Activated CD4-positive, alpha-beta T cell treated with anti-CD3 and anti-CD28 coated beads, Interleukin-10, Interleukin-2, amounts not matched to agents 100 ng/mL and 50 ng/mL, durations not matched to agents 16 hours and 8 hours (primary cell): ENCODE measurements at regions not wholly inside any gene's neighbourhood (a gene's known extent, or its start where the extent isn't known, plus 50 kb on each side); places are given as distances from the start of the nearest gene placed in this dataset.
"Not testable (repeated sequence)": the region's sequence is repeated elsewhere in the genome, so short reads cannot be mapped to it uniquely, and the experiment has no call there.

Experiments used
- DNase-seq: peaks from one replicate; pipeline ENCODE4 v3.0.0-alpha.2; 2020

DNA sequence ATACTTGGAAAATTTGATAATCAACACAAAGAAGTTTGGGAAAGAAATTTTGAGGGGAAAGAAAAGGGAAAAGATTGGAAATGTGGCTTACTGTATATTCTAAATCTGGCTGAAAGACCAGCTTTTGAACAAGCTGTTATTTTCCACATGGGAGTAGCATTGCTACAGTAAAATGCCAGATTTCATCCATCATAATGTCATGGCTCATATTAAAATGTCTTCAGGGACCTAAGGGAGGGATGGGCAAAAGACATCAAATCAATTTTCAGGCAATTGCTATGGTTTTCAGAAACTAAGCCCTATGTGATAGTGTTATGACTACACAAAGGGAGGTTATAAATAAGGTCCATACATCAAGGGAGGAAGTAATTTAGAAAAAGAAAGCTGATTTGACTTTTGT is 1116.9 kb upstream of the CELF2 start:
- no peak for DNase-seq

DNA sequence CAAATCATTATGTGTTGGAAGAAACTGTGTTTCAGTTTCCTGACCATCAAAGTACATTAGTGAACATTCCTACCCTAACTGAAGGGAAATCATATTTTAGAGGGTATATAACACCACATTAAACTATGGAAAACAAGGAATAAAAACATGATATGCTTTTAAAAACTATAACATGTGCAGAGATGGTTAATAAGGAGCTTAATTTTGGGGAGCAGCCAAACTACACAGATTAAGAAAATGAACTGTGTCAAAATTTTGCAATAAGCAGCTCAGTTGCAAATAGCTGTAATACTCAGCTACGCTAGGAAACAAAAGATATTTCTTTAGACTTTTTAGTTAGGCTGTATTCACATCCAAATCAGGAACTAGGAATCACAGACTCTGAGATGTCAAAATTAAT is 1115.7 kb upstream of the CELF2 start:
- no peak for DNase-seq

DNA sequence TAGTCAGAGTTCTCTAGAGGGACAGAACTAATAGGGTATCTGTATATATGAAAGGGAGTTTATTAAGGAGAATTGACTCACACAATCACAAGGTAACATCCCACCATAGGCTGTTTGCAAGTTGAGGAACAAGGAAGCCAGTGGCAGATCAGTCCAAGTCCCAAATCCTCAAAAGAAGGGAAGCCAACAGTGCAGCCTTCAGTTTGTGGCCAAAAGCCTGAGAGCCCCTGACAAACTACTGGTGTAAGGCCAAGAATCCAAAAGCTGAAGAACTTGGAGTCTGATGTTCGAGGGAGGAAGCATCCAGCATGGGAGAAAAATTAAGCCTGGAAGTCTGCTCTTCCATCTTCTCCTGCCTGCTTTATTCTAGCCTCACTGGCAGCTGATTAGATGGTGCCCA is 1107.2 kb upstream of the CELF2 start:
- DNase-seq = no peak

DNA sequence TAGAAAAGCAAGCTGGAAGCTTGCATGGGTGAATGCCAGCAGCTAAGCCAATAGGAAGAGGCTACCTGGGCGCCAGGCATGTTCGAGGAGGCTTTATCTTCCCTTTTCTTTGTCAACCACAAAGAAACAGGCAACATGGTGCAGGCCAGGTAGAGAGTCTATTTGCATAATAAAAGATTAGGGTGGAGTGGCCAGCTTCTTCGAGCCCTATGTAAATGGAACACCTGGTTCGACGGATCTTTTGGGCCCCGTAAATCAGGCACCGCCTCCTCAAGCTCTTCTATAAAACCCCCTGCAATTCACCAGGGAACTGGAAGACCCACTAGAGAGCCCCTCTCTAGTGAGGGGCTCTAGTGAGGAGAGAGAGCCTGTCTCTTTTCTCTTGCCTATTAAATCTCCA is 1106.2 kb upstream of the CELF2 start:
- no peak for DNase-seq

DNA sequence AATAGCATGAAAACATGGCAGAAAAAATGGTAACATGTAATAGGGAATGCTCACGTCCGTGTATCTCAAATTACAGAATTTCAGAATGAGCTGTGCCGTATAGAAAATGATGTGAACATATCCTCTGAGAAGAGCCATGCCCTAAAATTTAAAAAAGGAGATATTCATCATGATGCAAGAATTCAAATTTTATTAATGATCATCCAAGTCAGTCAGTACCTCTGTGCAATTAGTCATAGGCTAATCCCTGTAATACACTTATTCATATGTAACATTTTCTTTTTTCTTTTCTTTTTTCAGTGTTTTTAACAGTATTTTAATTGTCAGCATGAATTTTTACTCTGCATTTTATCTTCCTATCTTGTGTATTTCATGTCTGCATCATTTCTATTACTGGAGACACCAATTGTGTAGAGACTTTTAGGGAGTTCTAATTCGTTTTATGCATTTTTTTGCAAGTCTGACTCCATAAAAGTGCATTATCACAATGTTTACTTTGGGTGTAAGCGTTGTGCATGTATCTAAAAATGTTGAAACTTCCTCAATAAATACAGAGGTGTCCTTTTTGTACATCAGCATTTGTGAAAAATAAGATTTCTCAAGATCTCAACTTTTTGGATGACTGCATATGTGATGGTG is 1103.7 kb upstream of the CELF2 start:
- DNase-seq = no peak

DNA sequence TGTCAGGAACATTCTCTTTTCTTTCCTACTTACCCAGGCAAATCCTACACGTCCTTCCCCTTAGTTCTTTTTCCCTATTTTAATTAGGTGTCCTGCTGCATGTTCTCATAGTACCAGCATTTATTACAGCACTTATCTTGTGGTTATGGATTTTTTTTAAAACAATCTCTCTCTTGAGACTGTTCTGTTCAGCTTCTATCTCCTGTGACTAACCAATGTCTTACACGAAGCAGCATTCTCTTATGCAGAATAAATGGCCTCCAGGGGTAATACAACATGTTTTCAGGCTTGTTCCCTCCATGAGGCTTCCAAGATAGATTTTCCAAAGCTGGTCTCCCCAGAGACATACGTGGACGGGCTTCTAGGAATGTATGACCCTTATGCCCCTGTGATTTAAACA is 1096.1 kb upstream of the CELF2 start:
- DNase-seq = no peak

DNA sequence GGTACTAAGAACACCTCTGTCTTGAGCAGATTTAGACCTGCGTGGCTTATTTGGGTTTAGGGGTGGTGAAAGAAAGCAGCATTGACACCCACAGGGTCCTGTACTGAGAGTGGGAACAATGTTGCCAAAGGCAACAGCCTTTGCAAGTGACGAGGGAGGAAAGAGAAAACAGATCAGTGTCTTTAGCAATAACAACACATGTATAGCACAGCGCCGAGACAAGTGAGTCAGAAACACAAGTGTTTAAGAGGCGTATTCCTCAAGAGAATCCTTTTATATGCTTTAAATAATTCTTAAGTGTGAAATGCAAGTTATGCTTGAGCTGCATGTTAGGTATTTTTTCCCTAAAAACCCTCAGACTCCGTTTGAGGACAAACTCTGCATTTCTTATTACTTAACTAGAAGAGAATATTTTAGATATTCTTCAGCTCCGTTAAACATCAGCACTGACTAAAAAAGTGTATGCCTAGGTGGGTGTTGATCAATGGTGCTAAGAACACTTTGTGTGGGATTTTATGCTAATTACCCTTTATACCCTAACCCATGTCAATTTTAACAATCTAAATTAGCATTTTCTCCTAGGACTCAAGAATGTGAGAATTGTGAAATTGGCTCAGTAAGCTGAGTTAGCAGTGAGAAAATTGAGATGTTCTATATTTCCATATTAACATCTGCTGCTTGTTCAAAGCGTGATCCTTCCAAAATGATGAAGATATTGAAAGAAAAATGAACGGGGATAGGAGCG is 1095.4 kb upstream of the CELF2 start:
- no peak for DNase-seq

DNA sequence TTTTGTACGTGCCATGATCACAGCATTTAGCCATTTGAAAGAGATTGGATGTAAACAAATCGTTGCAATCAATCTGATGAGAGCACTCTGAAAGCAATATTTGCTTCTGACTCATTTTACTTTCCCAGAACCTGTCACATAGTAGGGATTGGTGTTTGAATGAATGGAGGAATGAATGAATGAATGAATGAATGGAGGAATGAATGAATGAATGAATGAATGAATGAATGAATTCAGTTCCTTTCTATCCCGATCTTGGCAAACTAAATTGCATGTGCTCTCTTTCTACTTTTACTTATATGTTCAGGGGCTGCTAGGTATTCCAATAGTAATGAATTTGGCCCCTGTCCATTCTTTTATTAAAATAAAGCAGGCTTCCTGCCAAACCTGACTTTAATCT is 1091.7 kb upstream of the CELF2 start:
- no peak for DNase-seq

DNA sequence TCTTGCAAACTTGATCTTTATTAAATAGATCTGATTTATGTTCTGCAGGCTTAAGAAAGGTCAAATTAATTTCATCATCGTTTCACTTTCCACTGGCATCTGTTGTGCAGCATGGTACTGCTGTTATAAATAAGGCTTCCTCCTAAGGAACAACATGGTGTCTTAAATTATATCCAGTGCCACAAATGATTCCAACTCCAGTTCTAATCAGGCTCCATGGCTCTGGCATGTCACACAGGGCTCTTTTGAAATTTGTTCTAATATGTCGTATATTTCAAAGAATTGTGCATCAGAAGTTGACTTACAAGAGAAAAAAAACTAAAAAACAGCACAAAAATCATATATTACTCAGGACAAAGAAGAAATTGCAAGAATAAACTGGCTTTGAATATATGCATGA is 1090.8 kb upstream of the CELF2 start:
- DNase-seq = no peak

DNA sequence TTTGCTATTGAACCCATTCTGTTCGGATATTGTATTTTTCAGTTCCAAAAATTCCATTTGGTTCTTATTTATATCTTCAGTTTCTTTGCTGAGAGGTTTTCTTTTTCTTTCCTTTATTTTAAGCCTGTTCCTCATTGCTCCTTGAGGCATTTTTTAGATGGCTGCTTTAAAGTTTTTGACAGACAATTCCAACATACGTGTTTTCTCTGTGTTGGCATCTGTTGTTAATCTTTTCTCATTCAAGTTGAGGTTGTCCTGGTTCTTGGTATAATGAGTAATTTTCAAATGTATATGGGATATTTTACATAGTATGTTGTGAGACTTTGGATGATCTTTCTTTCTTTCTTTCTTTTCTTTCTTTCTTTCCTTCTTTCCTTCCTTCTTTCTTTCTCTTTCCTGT is 1078.0 kb upstream of the CELF2 start:
- DNase-seq = no peak

DNA sequence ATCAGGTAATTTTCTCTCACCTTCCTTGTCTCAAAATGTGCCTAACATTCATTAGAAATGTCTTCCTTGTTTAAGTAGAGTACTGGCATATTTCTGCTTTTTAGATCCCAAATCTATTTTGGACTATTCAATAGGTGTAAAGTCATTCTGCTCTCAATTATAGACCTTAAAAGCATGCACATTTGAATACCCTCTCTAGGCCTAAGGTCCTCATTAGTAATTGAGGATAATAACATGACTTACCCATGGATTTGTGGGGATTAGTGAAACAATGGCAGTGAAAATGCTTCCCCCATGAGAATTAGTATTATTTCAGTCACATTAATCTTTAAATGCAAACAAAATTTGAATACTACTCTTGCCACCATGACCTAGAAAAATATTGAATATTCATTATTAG is 1073.0 kb upstream of the CELF2 start:
- DNase-seq = no peak

DNA sequence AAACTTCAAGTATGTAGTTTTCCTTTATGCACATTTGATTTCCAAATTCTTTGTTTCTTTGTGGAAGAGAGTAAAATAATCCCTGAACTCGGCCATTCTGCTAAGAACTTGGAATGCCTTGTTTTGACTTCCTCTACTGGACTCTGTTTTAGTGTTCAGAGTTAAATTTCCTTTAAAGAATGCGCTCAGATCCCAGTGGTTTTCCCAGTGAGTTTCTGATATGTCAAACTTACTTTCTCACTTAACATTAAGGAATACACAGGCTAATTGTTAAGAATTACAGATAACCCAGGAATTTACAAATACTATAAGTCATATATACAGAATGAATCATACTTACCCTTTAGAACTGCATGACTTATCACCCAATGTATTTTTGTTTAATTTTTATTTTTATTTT is 1067.6 kb upstream of the CELF2 start:
- no peak for DNase-seq

DNA sequence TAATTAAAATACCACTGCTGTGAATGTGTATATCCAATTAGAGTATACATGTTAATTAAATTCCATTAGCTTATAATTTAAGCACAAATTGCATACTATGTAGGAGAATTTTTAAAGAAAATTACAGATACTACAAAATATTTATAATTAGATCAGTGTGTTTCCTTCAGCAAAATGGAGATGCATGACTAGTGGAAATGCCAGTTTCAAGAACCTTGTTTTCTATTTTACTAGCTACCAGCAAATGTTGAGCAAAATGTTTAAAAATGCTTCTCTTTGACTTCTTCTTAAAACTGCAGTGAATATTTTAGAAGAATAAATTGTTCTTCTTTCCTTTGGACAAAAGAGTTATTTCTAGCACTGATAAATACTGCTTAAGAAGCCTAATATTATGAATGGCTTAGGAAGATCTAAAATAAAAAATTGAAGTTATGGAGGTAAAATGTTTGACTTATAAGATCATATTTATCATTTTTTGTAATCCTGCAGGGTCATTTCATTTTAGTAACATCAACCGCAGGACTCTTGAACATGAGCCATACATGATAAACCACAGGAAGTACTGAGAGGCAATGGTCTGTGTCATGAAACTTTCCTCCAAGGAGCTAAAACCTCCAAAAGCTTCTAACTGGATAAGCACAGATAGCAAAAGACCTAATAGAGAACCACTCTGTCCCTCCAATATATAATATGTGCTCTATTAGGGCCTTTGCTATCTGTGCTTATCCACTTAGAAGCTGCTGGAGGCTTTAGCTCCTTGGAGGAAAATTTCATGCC is 1066.0 kb upstream of the CELF2 start:
- DNase-seq = no peak

DNA sequence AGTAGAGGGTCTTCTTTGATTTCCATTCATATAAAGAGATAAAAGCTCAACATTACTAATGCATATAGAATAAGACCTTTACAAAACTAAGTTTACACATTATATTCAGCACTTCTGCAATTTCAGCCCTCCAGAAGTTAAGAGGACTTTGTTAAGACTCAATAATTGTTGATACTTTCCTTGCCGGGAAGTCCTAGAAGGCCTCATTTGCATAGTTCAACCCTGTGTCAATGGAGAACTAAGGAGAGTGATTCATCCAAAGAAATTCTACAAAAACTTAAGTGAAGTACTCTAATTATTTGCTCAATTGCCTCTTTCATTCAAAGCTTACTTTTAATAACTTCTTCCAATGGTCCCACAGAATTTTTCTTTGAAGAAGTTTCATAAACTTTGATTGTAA is 1060.3 kb upstream of the CELF2 start:
- no peak for DNase-seq

DNA sequence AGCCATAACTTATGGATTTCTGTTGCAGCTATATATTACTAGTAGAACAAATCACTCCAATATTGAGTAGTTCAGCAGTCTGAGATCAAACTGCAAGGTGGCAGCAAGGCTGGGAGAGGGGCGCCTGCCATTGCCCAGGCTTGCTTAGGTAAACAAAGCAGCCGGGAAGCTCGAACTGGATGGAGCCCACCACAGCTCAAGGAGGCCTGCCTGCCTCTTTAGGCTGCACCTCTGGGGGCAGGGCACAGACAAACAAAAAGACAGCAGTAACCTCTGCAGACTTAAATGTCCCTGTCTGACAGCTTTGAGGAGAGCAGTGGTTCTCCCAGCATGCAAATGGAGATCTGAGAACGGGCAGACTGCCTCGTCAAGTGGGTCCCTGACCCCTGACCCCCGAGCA is 1059.8 kb upstream of the CELF2 start:
- not testable (repeated sequence) for DNase-seq

DNA sequence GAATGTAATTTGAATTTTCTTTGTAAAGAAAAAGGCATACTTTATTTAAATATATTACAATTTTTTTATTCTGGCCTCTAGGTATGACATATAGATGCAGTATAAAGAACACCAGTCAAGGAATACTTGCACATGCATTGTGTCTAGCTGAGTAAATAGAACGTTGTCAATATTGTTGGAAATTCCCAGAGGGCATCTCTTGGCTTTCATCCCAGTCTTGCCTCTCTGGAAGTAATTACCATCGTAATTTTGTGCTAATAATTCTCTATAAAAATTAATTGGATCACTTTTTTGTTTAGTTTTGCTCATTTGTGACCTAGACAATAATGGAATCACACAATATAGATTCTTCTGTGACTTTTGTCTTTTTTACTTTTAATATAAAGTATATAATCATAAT is 1052.3 kb upstream of the CELF2 start:
- DNase-seq = no peak

DNA sequence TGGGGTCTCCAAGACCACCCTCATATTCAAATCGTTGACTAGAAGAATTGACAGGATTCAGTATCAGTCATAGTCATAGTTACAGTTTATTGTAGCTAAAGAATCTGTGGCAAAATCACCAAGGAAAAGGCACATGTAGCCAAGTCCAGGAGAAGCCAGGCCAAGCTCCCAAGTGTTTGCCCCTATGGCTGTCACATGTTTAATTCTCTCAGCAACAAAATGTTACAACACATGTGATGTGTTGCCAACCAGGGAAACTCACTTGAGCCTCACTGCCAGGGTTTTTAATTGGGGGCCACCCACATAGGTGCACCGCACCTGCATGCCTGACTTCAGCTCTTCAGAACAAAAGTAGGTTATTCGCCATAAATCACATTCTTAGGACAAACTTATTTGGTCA is 1030.9 kb upstream of the CELF2 start:
- no peak for DNase-seq

DNA sequence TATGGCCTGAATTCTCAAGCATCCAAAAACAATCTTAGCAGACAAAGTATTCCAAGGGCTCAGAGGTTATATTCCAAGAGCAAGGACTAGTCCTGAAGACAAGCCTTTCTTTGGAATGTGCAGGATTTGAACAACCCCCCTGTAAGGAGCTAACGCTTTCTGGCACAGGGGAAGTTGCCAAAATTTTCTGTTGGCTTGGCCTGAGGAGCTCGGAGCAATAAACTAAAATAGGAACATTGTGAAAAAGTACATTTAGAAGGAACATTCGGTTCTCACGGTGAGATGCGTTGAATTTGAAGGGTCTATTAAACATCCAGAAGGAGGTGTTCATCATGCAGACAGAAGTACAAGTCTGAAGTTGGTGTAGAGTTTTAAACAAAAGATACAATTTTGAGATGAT is 1030.5 kb upstream of the CELF2 start:
- DNase-seq = no peak

DNA sequence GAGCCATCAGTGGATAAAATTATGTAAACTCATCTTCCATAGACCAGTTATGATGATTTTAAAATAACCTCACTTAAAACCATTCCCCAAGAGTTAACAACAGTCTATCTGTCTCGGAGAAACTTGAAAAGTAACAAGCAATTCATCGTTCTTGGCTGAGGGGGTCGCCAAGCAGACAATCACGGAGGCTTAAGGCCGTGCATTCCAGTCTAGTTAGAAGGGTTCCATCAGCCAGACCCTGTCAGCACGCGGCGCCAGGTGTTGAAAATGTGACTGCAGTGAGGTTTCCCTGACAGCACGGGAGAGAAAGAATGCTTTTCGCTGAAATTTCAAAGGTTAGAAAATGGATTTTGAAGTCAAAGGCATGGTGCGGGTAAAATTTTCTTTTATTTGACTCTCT is 1025.0 kb upstream of the CELF2 start:
- DNase-seq = no peak

DNA sequence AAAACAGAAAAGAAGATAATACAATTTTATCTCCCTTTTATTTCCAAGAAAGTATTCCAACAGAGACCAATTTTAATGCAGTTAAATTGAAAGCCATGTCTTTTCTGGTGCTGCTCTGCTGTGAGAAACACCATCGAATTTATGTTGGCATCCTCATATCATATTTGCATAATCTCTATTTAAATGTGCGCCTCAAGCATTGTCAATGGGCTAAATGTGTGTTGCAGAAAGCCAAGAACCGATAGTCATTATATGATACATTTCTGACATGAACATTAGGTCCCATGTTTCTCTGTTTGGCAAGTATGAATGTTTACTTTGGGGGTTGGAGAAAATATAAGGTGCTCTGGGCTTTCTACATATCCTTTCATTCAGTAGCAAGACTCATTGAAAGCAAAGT is 1023.5 kb upstream of the CELF2 start:
- DNase-seq = no peak

DNA sequence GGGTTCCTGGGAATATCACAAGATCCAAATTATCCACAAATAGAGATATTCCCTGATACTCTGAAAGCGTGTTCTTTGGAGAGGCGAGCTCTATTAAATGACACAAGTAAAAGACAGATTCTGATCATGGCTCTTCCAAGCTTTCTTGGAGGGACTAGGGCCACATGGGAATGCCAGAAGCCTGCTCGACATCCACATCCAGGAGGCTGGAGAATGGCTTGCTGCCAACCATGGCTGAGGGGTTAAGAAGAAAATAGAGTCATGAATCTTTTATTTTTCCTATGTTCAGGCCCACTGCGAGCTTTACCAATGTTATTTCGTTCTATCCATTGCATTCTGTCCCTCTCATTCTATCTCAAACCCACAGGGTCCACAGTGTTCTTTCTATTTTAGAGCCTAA is 1018.0 kb upstream of the CELF2 start:
- DNase-seq = no peak

DNA sequence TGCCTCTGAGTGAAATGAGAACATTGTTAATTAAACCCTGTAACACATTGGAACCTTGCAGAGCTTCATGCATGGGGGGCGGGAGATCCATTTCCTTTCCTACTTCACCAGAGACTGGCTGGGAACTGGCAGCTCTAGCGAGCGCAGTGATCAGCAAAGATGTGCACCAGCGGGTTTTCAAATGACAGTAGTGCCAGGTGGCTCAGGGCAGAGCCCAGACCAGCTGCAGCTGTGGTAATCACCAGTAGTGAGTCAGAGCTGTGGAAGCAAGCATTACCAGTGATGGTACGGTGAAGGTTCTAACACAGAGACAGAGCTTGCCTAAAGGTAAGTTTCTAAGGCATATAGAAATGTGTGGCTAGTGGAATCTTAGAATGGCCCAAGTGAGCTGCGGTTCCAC is 1009.7 kb upstream of the CELF2 start:
- no peak for DNase-seq

DNA sequence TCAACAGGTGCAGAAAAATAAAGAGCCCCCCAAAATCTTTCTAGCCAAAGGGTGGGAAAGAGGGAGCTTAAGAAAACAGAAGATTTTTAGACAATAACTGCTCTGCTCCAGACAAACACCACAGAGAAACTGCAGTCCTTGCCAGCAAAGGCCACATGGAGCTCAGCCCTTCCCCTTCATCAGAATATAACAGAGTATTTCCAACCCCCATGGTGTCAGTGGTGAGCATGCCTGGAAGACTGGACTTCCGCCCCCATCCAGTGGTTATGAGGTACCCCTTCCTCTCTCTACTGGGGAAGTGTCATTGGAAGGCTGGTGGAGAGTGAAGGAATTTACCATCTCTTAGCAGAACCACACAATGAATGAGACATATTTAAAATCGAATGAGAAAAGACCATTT is 1007.3 kb upstream of the CELF2 start:
- DNase-seq = no peak

DNA sequence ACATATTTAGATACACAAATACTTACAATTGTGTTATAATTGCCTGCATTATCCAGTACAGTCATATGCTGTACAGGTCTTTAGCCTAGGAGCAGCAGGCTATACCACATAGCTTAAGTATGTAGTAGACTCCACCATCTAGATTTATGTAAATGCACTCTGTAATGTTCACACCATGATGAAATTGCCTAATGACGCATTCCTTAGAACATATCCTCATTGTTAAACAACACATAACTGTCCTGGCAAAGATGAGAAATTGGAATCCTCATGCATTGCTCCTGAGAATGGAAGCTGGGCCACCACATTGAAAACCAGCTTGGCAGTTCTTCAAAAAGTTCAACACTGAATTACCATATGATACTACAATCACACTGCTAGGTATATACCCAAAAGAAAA is 1002.8 kb upstream of the CELF2 start:
- no peak for DNase-seq
